GM19043 (cell line): ENCODE measurements at regions not wholly inside any gene's neighbourhood (a gene's known extent, or its start where the extent isn't known, plus 50 kb on each side); places are given as distances from the start of the nearest gene placed in this dataset.

Experiments
- ATAC-seq: cut with Tn5 transposase; IDR thresholded peaks from one replicate; pipeline ENCODE4 v1.9.1; 2021; ENCODE audit warnings: low read depth; ENCODE audit not compliant: unreplicated experiment

GRCh38 chr14:53896726-53897125 is 59.9 kb downstream of the BMP4 start:
- no peak for ATAC-seq

- ATAC-seq, result no peak
Measured at GRCh38 chr14:53894456-53894855, 62.2 kb downstream of the BMP4 start.

- ATAC-seq, result no peak
Measured at GRCh38 chr14:53893374-53893773, 63.3 kb downstream of the BMP4 start.

GRCh38 chr14:53890611-53891101 is 66.0 kb downstream of the BMP4 start:
- no peak for ATAC-seq

GRCh38 chr14:53888535-53889386 is 67.9 kb downstream of the BMP4 start:
- ATAC-seq, result no peak

GRCh38 chr14:53885136-53885640 is 71.4 kb downstream of the BMP4 start:
- no peak for ATAC-seq

GRCh38 chr14:53884601-53885000 is 72.0 kb downstream of the BMP4 start:
- no peak for ATAC-seq

- no peak for ATAC-seq
Measured at GRCh38 chr14:53883739-53884138, 72.9 kb downstream of the BMP4 start.

- no peak for ATAC-seq
Measured at GRCh38 chr14:53882684-53883083, 73.9 kb downstream of the BMP4 start.

- no peak for ATAC-seq
Measured at GRCh38 chr14:53881921-53882320, 74.7 kb downstream of the BMP4 start.

GRCh38 chr14:53881161-53881871 is 75.3 kb downstream of the BMP4 start:
- ATAC-seq, result no peak

- ATAC-seq, result no peak
Measured at GRCh38 chr14:53880761-53881160, 75.9 kb downstream of the BMP4 start.

- ATAC-seq, result no peak
Measured at GRCh38 chr14:53879747-53880146, 76.9 kb downstream of the BMP4 start.

GRCh38 chr14:53879022-53879686 is 77.5 kb downstream of the BMP4 start:
- ATAC-seq, result no peak

GRCh38 chr14:53875324-53875897 is 81.2 kb downstream of the BMP4 start:
- no peak for ATAC-seq

- ATAC-seq, result no peak
Measured at GRCh38 chr14:53874704-53875103, 81.9 kb downstream of the BMP4 start.

GRCh38 chr14:53872681-53873089 is 83.9 kb downstream of the BMP4 start:
- no peak for ATAC-seq

GRCh38 chr14:53871951-53872350 is 84.7 kb downstream of the BMP4 start:
- ATAC-seq, result no peak

GRCh38 chr14:53871011-53871410 is 85.6 kb downstream of the BMP4 start:
- ATAC-seq, result no peak

- ATAC-seq, result no peak
Measured at GRCh38 chr14:53865711-53866110, 90.9 kb downstream of the BMP4 start.

GRCh38 chr14:53861781-53862180 is 94.8 kb downstream of the BMP4 start:
- no peak for ATAC-seq
